ENCODE measurements at regions not wholly inside any gene's neighbourhood (a gene's known extent, or its start where the extent isn't known, plus 50 kb on each side); places are given as distances from the start of the nearest gene placed in this dataset.
"Not testable (repeated sequence)": the region's sequence is repeated elsewhere in the genome, so short reads cannot be mapped to it uniquely, and the experiment has no call there.

- H3K4me3 ChIP-seq (ENCODE audit: low read length in 2 of 2), result no peak overlapping the region
- H3K27me3 ChIP-seq (ENCODE audit: control insufficient read depth in 2 of 2, insufficient read depth in 2 of 2, low read length in 2 of 2), result peaks cover 0 to 3% of the 10 kb centered on the region in 2 donors
- no peaks in the 10 kb centered on the region for H3K36me3 ChIP-seq (ENCODE audit: control insufficient read depth in 2 of 2, insufficient read depth in 2 of 2, low read length in 2 of 2)
- no peaks in the 10 kb centered on the region for H3K9me3 ChIP-seq (ENCODE audit: control insufficient read depth in 2 of 2, low read length in 2 of 2)
- no peak overlapping the region for H3K9ac ChIP-seq (ENCODE audit: low read depth in 1 of 2, low read length in 2 of 2)
- no peak overlapping the region for H3K27ac ChIP-seq (ENCODE audit: low read depth in 2 of 2, low read length in 2 of 2)
- H3K4me1 ChIP-seq (ENCODE audit: control insufficient read depth in 2 of 2, insufficient read depth in 2 of 2, low read length in 2 of 2), result no peaks in the 10 kb centered on the region
Observed at GRCh38 chr2:65576861-65577601, 144.6 kb upstream of the SPRED2 start.

DNA sequence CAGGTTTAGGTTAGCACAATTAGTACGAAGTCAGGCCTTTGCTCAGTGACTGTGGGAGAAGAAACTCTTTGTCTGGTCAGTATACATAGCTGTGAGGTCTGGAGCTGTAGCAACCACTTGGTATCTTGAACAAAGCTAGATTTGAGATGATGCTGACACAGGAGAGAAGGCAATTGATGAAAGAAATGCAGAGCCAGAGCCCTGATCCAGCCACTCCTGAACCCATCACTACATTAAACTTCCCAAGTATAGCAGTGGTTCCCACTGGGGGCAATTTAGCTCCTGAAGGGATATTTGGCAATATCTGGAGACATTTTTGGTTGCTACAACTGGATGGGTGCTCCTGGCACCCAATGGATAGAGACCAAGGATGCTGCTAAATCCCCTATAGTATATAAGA lies 143.9 kb upstream of the SPRED2 start:
- H3K36me3 ChIP-seq (ENCODE audit: control insufficient read depth in 2 of 2, insufficient read depth in 2 of 2, low read length in 2 of 2), result no peaks in the 10 kb centered on the region
- no peak overlapping the region for H3K27ac ChIP-seq (ENCODE audit: low read depth in 2 of 2, low read length in 2 of 2)
- no peak overlapping the region for H3K9ac ChIP-seq (ENCODE audit: low read depth in 1 of 2, low read length in 2 of 2)
- peaks cover 0 to 3% of the 10 kb centered on the region in 2 donors for H3K27me3 ChIP-seq (ENCODE audit: control insufficient read depth in 2 of 2, insufficient read depth in 2 of 2, low read length in 2 of 2)
- H3K9me3 ChIP-seq (ENCODE audit: control insufficient read depth in 2 of 2, low read length in 2 of 2), result no peaks in the 10 kb centered on the region
- H3K4me1 ChIP-seq (ENCODE audit: control insufficient read depth in 2 of 2, insufficient read depth in 2 of 2, low read length in 2 of 2), result no peaks in the 10 kb centered on the region
- H3K4me3 ChIP-seq (ENCODE audit: low read length in 2 of 2), result no peak overlapping the region

GRCh38 chr2:65574993-65575392 lies 142.6 kb upstream of the SPRED2 start:
- Histone ChIP-seq H3K27ac (ENCODE audit: low read depth in 2 of 2, low read length in 2 of 2) (no peak overlapping the region), H3K4me3 (ENCODE audit: low read length in 2 of 2) (no peak overlapping the region), H3K4me1 (ENCODE audit: control insufficient read depth in 2 of 2, insufficient read depth in 2 of 2, low read length in 2 of 2) (no peaks in the 10 kb centered on the region), H3K36me3 (ENCODE audit: control insufficient read depth in 2 of 2, insufficient read depth in 2 of 2, low read length in 2 of 2) (no peaks in the 10 kb centered on the region), H3K9me3 (ENCODE audit: control insufficient read depth in 2 of 2, low read length in 2 of 2) (no peaks in the 10 kb centered on the region), H3K27me3 (ENCODE audit: control insufficient read depth in 2 of 2, insufficient read depth in 2 of 2, low read length in 2 of 2) (peaks cover 0 to 3% of the 10 kb centered on the region in 2 donors), H3K9ac (ENCODE audit: low read depth in 1 of 2, low read length in 2 of 2) (no peak overlapping the region)

DNA sequence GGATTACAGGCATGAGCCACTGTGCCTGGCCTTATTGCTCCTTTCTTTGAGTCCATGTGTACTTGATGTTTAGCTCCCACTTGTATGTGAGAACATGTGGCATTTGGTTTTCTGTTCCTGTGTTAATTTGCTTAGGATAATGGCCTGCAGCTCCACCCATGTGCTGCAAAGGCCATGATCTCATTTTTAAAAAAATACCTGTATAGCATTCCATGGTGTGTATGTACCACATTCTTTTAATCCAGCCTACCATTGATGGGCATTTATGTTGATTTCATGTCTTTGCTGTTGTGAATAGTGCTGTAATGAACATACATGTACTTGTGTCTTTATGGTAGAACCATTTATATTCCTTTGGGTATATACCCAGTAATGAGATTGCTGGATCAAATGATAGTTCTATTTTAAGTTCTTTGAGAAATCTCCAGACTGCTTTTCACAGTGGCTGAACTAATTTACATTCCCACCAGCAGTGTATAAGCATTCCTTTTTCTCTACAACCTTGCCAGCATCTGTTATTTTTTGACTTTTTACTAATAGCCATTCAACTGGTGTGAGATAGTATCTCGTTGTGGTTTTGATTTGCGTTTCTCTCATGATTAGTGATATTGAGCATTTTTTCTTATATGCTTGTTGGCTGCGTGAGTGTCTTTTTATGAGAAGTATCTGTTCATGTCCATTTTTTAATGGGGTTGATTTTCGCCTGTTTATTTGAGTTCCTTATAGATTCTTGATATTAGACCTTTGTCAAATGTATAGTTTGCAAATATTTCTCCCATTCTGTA lies 136.4 kb upstream of the SPRED2 start:
- not testable (repeated sequence) for H3K4me3 ChIP-seq (ENCODE audit: low read length in 2 of 2); H3K9ac ChIP-seq (ENCODE audit: low read depth in 1 of 2, low read length in 2 of 2); H3K27ac ChIP-seq (ENCODE audit: low read depth in 2 of 2, low read length in 2 of 2); H3K4me1 ChIP-seq (ENCODE audit: control insufficient read depth in 2 of 2, insufficient read depth in 2 of 2, low read length in 2 of 2); H3K36me3 ChIP-seq (ENCODE audit: control insufficient read depth in 2 of 2, insufficient read depth in 2 of 2, low read length in 2 of 2); H3K27me3 ChIP-seq (ENCODE audit: control insufficient read depth in 2 of 2, insufficient read depth in 2 of 2, low read length in 2 of 2); H3K9me3 ChIP-seq (ENCODE audit: control insufficient read depth in 2 of 2, low read length in 2 of 2)

- Histone ChIP-seq H3K27me3 (ENCODE audit: control insufficient read depth in 2 of 2, insufficient read depth in 2 of 2, low read length in 2 of 2) (no peaks in the 10 kb centered on the region), H3K9me3 (ENCODE audit: control insufficient read depth in 2 of 2, low read length in 2 of 2) (no peaks in the 10 kb centered on the region), H3K9ac (ENCODE audit: low read depth in 1 of 2, low read length in 2 of 2) (no peak overlapping the region), H3K27ac (ENCODE audit: low read depth in 2 of 2, low read length in 2 of 2) (no peak overlapping the region), H3K36me3 (ENCODE audit: control insufficient read depth in 2 of 2, insufficient read depth in 2 of 2, low read length in 2 of 2) (no peaks in the 10 kb centered on the region), H3K4me1 (ENCODE audit: control insufficient read depth in 2 of 2, insufficient read depth in 2 of 2, low read length in 2 of 2) (no peaks in the 10 kb centered on the region), H3K4me3 (ENCODE audit: low read length in 2 of 2) (no peak overlapping the region)
Observed at GRCh38 chr2:65566617-65567016, 134.2 kb upstream of the SPRED2 start.

DNA sequence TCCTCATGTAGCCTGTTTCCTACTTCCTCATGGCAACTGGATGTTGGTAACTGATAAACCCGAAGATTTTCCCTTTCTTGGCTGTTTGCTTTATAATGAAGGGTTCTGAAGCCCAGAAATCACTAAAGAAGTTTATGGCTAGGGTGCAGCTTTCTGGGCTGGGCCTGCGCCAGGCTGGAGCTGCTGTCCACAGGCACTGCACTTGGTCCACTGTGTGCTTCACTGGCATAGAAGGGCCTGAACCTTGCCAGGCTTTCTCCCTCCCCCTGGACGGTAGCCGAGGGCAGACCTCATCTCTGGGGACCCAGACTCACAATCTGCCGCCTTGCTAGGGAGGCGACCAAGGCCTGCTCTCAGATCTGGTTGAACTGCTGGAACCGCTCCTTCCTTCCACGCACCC lies 133.3 kb upstream of the SPRED2 start:
- no peak overlapping the region for H3K9ac ChIP-seq (ENCODE audit: low read depth in 1 of 2, low read length in 2 of 2)
- H3K9me3 ChIP-seq (ENCODE audit: control insufficient read depth in 2 of 2, low read length in 2 of 2), result no peaks in the 10 kb centered on the region
- H3K4me1 ChIP-seq (ENCODE audit: control insufficient read depth in 2 of 2, insufficient read depth in 2 of 2, low read length in 2 of 2), result no peaks in the 10 kb centered on the region
- no peaks in the 10 kb centered on the region for H3K27me3 ChIP-seq (ENCODE audit: control insufficient read depth in 2 of 2, insufficient read depth in 2 of 2, low read length in 2 of 2)
- no peak overlapping the region for H3K4me3 ChIP-seq (ENCODE audit: low read length in 2 of 2)
- H3K27ac ChIP-seq (ENCODE audit: low read depth in 2 of 2, low read length in 2 of 2), result no peak overlapping the region
- no peaks in the 10 kb centered on the region for H3K36me3 ChIP-seq (ENCODE audit: control insufficient read depth in 2 of 2, insufficient read depth in 2 of 2, low read length in 2 of 2)

- Histone ChIP-seq H3K4me1 (ENCODE audit: control insufficient read depth in 2 of 2, insufficient read depth in 2 of 2, low read length in 2 of 2) (no peaks in the 10 kb centered on the region), H3K27ac (ENCODE audit: low read depth in 2 of 2, low read length in 2 of 2) (no peak overlapping the region), H3K4me3 (ENCODE audit: low read length in 2 of 2) (no peak overlapping the region), H3K9ac (ENCODE audit: low read depth in 1 of 2, low read length in 2 of 2) (no peak overlapping the region), H3K27me3 (ENCODE audit: control insufficient read depth in 2 of 2, insufficient read depth in 2 of 2, low read length in 2 of 2) (no peaks in the 10 kb centered on the region), H3K9me3 (ENCODE audit: control insufficient read depth in 2 of 2, low read length in 2 of 2) (no peaks in the 10 kb centered on the region), H3K36me3 (ENCODE audit: control insufficient read depth in 2 of 2, insufficient read depth in 2 of 2, low read length in 2 of 2) (no peaks in the 10 kb centered on the region)
Observed at GRCh38 chr2:65564299-65564698, 131.9 kb upstream of the SPRED2 start.

- no peaks in the 10 kb centered on the region for H3K27me3 ChIP-seq (ENCODE audit: control insufficient read depth in 2 of 2, insufficient read depth in 2 of 2, low read length in 2 of 2)
Observed at GRCh38 chr2:65562890-65563289, 130.5 kb upstream of the SPRED2 start.

GRCh38 chr2:65558743-65559142 lies 126.3 kb upstream of the SPRED2 start:
- no peak overlapping the region for H3K9ac ChIP-seq (ENCODE audit: low read depth in 1 of 2, low read length in 2 of 2)
- no peaks in the 10 kb centered on the region for H3K9me3 ChIP-seq (ENCODE audit: control insufficient read depth in 2 of 2, low read length in 2 of 2)
- no peaks in the 10 kb centered on the region for H3K27me3 ChIP-seq (ENCODE audit: control insufficient read depth in 2 of 2, insufficient read depth in 2 of 2, low read length in 2 of 2)
- H3K27ac ChIP-seq (ENCODE audit: low read depth in 2 of 2, low read length in 2 of 2), result no peak overlapping the region
- H3K4me3 ChIP-seq (ENCODE audit: low read length in 2 of 2), result no peak overlapping the region
- no peaks in the 10 kb centered on the region for H3K36me3 ChIP-seq (ENCODE audit: control insufficient read depth in 2 of 2, insufficient read depth in 2 of 2, low read length in 2 of 2)
- no peaks in the 10 kb centered on the region for H3K4me1 ChIP-seq (ENCODE audit: control insufficient read depth in 2 of 2, insufficient read depth in 2 of 2, low read length in 2 of 2)

More at GRCh38 chr2:65562890-65563289, 130.5 kb upstream of the SPRED2 start:
- Histone ChIP-seq H3K4me1 (ENCODE audit: control insufficient read depth in 2 of 2, insufficient read depth in 2 of 2, low read length in 2 of 2) (no peaks in the 10 kb centered on the region), H3K9ac (ENCODE audit: low read depth in 1 of 2, low read length in 2 of 2) (no peak overlapping the region), H3K27ac (ENCODE audit: low read depth in 2 of 2, low read length in 2 of 2) (no peak overlapping the region), H3K4me3 (ENCODE audit: low read length in 2 of 2) (no peak overlapping the region), H3K9me3 (ENCODE audit: control insufficient read depth in 2 of 2, low read length in 2 of 2) (no peaks in the 10 kb centered on the region), H3K36me3 (ENCODE audit: control insufficient read depth in 2 of 2, insufficient read depth in 2 of 2, low read length in 2 of 2) (no peaks in the 10 kb centered on the region)

All from mucosa of rectum (tissue), 2 donors.